Progenitor cell of endocrine pancreas (in vitro differentiated cells): ENCODE measurements at regions not wholly inside any gene's neighbourhood (a gene's known extent, or its start where the extent isn't known, plus 50 kb on each side); places are given as distances from the start of the nearest gene placed in this dataset.

Experiments used
- DNase-seq: peaks from one replicate; pipeline ENCODE4 v3.0.0; 2021; ENCODE audit warnings: low spot score; ENCODE audit not compliant: unreplicated experiment
- H3K27ac Mint-ChIP-seq: 2 replicates; pipeline ENCODE4 v1.8.0; 2021; ENCODE audit warnings: mild to moderate bottlenecking, moderate library complexity, mixed read lengths
- H3K27me3 Mint-ChIP-seq: 2 replicates; pipeline ENCODE4 v1.8.0; 2021; ENCODE audit warnings: mixed read lengths
- H3K36me3 Mint-ChIP-seq: 2 replicates; pipeline ENCODE4 v1.8.0; 2022; ENCODE audit warnings: mixed read lengths; ENCODE audit not compliant: insufficient read depth
- H3K4me1 Mint-ChIP-seq: 2 replicates; pipeline ENCODE4 v1.8.0; 2021; ENCODE audit warnings: low read depth, mixed read lengths
- H3K4me3 Mint-ChIP-seq: 2 replicates; pipeline ENCODE4 v1.8.0; 2021; ENCODE audit warnings: low read depth, mild to moderate bottlenecking, moderate library complexity, mixed read lengths
- H3K9me3 Mint-ChIP-seq: 2 replicates; pipeline ENCODE4 v1.8.0; 2021; ENCODE audit warnings: low read depth, mixed read lengths
- CTCF ChIP-seq: fragments of 200-600 bp; sonication (generic); IDR thresholded peaks from one replicate; pipeline ENCODE4 v1.5.0; 2021; ENCODE audit warnings: antibody characterized with exemption, mild to moderate bottlenecking; ENCODE audit not compliant: unreplicated experiment

GRCh38 chr4:120636120-120636630, 286.4 kb downstream of the PRDM5 start:
- DNase-seq = no peak
- no peaks in the 10 kb centered on the region for H3K27me3 Mint-ChIP-seq
- H3K4me3 Mint-ChIP-seq = no peak overlapping the region
- H3K9me3 Mint-ChIP-seq = no peaks in the 10 kb centered on the region
- TF ChIP-seq CTCF = no peak
- no peaks in the 10 kb centered on the region for H3K4me1 Mint-ChIP-seq
- no peak overlapping the region for H3K27ac Mint-ChIP-seq
- H3K36me3 Mint-ChIP-seq = no peaks in the 10 kb centered on the region

GRCh38 chr4:120633810-120634209, 288.7 kb downstream of the PRDM5 start:
- Mint-ChIP-seq H3K36me3 (no peaks in the 10 kb centered on the region), H3K27me3 (no peaks in the 10 kb centered on the region), H3K9me3 (peaks cover 1% of the 10 kb centered on the region), H3K4me3 (no peak overlapping the region), H3K27ac (no peak overlapping the region), H3K4me1 (no peaks in the 10 kb centered on the region)
- DNase-seq = no peak
- no peak for TF ChIP-seq CTCF

GRCh38 chr4:120630427-120630826, 292.1 kb downstream of the PRDM5 start:
- H3K27me3 Mint-ChIP-seq = no peaks in the 10 kb centered on the region
- H3K4me3 Mint-ChIP-seq = no peak overlapping the region
- H3K4me1 Mint-ChIP-seq = no peaks in the 10 kb centered on the region
- H3K27ac Mint-ChIP-seq = no peak overlapping the region
- no peak for TF ChIP-seq CTCF
- H3K36me3 Mint-ChIP-seq = no peaks in the 10 kb centered on the region
- H3K9me3 Mint-ChIP-seq = peaks cover 3% of the 10 kb centered on the region
- DNase-seq = no peak

GRCh38 chr4:120629546-120630108, 292.9 kb downstream of the PRDM5 start:
- DNase-seq = no peak
- H3K27me3 Mint-ChIP-seq = no peaks in the 10 kb centered on the region
- no peaks in the 10 kb centered on the region for H3K4me1 Mint-ChIP-seq
- no peak overlapping the region for H3K27ac Mint-ChIP-seq
- TF ChIP-seq CTCF = no peak
- peaks cover 3% of the 10 kb centered on the region for H3K9me3 Mint-ChIP-seq
- H3K36me3 Mint-ChIP-seq = no peaks in the 10 kb centered on the region
- no peak overlapping the region for H3K4me3 Mint-ChIP-seq

GRCh38 chr4:120622601-120623000, 299.9 kb downstream of the PRDM5 start:
- no peaks in the 10 kb centered on the region for H3K9me3 Mint-ChIP-seq
- H3K36me3 Mint-ChIP-seq = no peaks in the 10 kb centered on the region
- DNase-seq = no peak
- TF ChIP-seq CTCF = no peak
- H3K4me3 Mint-ChIP-seq = no peak overlapping the region
- no peak overlapping the region for H3K27ac Mint-ChIP-seq
- H3K27me3 Mint-ChIP-seq = no peaks in the 10 kb centered on the region
- no peaks in the 10 kb centered on the region for H3K4me1 Mint-ChIP-seq
